ENCODE measurements at regions not wholly inside any gene's neighbourhood (a gene's known extent, or its start where the extent isn't known, plus 50 kb on each side); places are given as distances from the start of the nearest gene placed in this dataset.

DNA sequence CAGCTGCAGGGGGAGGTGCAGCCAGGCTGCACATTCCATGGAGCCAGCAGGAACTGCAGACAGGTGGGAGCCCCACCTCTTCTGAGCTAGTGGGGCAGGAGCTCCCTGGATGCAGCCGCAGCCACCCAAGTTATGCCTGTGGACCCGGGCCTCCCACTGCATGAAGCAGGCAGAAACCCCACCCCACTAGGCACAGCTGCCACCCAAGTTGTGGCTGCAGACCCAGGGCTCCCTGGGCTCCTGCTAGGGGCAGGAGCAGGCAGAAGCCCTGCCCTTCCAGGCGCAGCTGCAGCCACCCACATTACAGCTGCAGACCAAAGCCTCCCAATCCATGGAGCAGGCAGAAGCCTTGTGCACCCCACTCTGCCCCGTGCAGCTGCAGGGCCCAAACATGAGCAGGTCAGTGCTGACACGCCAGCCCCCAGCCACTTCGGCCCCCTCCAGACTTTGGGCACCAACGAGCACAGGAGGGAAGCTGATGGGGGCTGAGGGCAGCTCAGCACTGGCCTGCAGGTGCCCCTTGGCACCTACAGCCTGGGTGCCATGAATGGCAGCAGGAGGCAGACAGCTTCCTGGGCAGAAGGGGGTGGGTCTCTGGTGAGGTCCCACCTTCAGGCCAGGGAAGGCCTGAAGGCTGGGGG lies 106.9 kb downstream of the C9orf50 start:
- no peak overlapping the region for H3K4me3 Mint-ChIP-seq
- intact Hi-C loops (cut with micrococcal nuclease): no loop called here
- H3K27ac Mint-ChIP-seq: no peak overlapping the region
- no peak for DNase-seq
- H3K4me1 Mint-ChIP-seq (ENCODE audit: low read depth): no peaks in the 10 kb centered on the region
- CTCF ChIA-PET: no interaction called here
- no peaks in the 10 kb centered on the region for H3K27me3 Mint-ChIP-seq (ENCODE audit: low read depth)
- H3K36me3 Mint-ChIP-seq (ENCODE audit: low read depth): no peaks in the 10 kb centered on the region
- peaks cover 29% of the 10 kb centered on the region for H3K9me3 Mint-ChIP-seq

DNA sequence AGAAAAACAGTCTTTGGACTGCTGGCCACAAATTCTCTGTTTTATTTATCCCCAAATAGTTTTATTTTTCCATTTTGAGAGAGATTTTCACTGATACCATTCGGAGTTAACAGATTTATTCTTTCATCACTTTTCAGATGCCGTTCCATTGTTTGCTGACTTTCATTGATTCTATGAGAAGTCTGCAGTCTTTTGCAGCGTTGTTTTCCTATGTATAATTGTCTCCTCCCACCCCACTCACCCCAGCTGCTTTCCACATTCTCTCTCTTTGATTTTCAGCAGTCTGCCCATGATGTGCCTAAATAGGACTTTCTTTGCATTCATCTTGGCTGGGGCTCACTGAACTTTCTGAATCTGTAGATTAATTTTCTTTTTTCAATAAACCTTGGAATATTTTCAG lies 107.6 kb downstream of the C9orf50 start:
- H3K27me3 Mint-ChIP-seq (ENCODE audit: low read depth): no peaks in the 10 kb centered on the region
- no peak overlapping the region for H3K4me3 Mint-ChIP-seq
- H3K27ac Mint-ChIP-seq: no peak overlapping the region
- intact Hi-C loops (cut with micrococcal nuclease): no loop called here
- peaks cover 28% of the 10 kb centered on the region for H3K9me3 Mint-ChIP-seq
- no peaks in the 10 kb centered on the region for H3K36me3 Mint-ChIP-seq (ENCODE audit: low read depth)
- DNase-seq: no peak
- no peaks in the 10 kb centered on the region for H3K4me1 Mint-ChIP-seq (ENCODE audit: low read depth)
- CTCF ChIA-PET: no interaction called here

DNA sequence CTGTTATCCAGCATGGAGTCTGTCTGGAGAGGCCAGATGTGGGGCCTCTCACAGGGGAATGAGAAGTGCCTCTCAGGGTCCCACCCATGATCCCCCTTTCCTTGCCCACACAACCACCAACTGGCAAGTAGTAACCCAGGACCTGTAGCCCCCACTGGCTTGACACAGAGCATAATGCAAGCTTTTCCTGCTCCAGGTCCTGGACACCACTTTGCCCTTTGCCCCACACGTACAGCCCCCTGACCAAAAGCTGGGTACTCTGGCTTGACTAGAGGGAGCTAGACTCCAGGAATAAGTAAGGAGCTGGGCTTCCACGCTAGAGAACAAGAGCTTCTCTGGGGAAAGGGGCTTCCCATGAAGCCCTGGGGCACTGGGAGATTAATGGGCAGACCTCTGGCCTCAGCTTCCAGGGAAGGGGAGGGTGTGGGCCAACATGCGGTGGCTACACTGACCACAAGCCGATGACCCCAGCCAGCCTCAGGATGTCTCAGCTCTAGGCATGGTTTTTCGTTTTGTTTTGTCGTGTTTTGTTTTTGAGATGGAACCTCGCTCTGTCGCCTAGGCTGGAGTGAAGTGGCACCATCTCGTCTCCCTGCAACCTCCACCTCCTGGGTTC lies 109.5 kb downstream of the C9orf50 start:
- H3K9me3 Mint-ChIP-seq: peaks cover 22% of the 10 kb centered on the region
- intact Hi-C loops (cut with micrococcal nuclease): no loop called here
- H3K27me3 Mint-ChIP-seq (ENCODE audit: low read depth): no peaks in the 10 kb centered on the region
- H3K4me3 Mint-ChIP-seq: no peak overlapping the region
- no peaks in the 10 kb centered on the region for H3K4me1 Mint-ChIP-seq (ENCODE audit: low read depth)
- DNase-seq: no peak
- no peak overlapping the region for H3K27ac Mint-ChIP-seq
- no peaks in the 10 kb centered on the region for H3K36me3 Mint-ChIP-seq (ENCODE audit: low read depth)
- CTCF ChIA-PET: no interaction called here

DNA sequence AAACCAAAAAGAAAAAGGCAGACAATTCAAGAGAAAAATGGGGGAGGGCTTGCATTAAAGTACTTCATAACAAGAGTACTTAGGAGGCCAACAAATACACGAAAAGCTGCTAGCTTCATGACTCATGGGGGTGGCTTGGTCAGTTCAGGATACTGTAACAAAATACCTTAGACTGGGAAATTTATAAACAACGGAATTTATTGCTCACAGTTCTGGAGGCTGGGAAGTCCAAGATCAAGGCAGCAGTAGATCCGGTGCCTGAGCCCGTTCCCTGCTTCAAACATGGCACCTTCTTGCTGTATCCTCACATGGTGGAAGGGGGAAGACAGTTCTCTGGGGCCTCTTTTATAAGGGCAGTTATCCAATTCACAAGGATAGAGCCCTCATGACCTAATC lies 111.4 kb downstream of the C9orf50 start:
- intact Hi-C loops (cut with micrococcal nuclease): no loop called here
- H3K36me3 Mint-ChIP-seq (ENCODE audit: low read depth): peaks cover under 1% of the 10 kb centered on the region
- peaks cover 3% of the 10 kb centered on the region for H3K4me1 Mint-ChIP-seq (ENCODE audit: low read depth)
- H3K9me3 Mint-ChIP-seq: peaks cover 10% of the 10 kb centered on the region
- no peak overlapping the region for H3K27ac Mint-ChIP-seq
- CTCF ChIA-PET: no interaction called here
- H3K27me3 Mint-ChIP-seq (ENCODE audit: low read depth): no peaks in the 10 kb centered on the region
- DNase-seq: no peak
- no peak overlapping the region for H3K4me3 Mint-ChIP-seq

DNA sequence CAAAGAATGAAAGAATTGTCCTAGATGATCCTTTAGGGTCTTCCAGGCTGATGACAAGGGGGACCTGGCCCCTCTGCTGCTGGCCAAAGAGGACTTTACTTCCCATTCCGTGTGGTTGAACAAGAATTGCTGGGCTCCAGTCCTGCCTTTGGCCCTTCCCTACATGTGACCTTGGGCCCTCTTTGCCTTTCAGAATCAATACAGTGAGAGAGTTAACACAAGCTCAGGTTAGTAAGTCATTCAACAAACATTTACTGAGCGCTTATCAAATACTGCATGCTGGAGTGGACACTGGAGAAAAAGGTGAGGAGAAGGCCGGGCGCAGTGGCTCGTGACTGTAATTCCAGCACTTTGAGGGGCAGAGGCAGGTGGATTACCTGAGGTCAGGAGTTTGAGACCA lies 113.1 kb downstream of the C9orf50 start:
- intact Hi-C loops (cut with micrococcal nuclease): no loop called here
- Mint-ChIP-seq H3K27ac (no peak overlapping the region), H3K27me3 (ENCODE audit: low read depth) (no peaks in the 10 kb centered on the region)

DNA sequence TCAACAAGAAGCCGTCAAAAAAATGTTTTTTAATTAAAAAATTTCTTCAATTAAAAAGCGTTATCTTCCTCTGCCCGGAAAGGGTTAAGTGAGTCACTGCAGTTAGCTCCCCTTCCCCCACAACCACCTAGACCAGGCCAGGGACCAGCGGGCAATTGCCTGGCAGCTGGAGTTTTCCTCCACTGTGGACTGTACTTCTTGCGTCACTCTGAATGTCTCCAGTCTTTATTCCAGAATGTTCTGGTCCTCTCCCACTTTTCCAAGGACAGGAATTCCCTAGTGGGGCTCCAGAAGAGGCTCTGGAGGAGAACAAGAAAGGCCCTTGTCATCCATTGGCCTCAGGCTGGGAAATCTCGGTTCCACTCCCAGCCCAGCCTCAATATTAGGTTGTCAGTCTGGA lies 114.0 kb downstream of the C9orf50 start:
- CTCF ChIA-PET: interaction anchor here (0.6 kb wide), 1 partner anchor 8 kb away, joined by 4 read pairs; no protein-coding TSS in a partner anchor
- H3K9me3 Mint-ChIP-seq: no peaks in the 10 kb centered on the region
- no peak for DNase-seq
- no peak overlapping the region for H3K27ac Mint-ChIP-seq
- H3K27me3 Mint-ChIP-seq (ENCODE audit: low read depth): no peaks in the 10 kb centered on the region
- H3K4me1 Mint-ChIP-seq (ENCODE audit: low read depth): peaks cover 6% of the 10 kb centered on the region
- H3K36me3 Mint-ChIP-seq (ENCODE audit: low read depth): peaks cover 6% of the 10 kb centered on the region
- H3K4me3 Mint-ChIP-seq: no peak overlapping the region
- intact Hi-C loops (cut with micrococcal nuclease): no loop called here

More for the DNA sequence above, 113.1 kb downstream of the C9orf50 start:
- Mint-ChIP-seq H3K9me3 (peaks cover 2% of the 10 kb centered on the region), H3K4me1 (ENCODE audit: low read depth) (peaks cover 6% of the 10 kb centered on the region), H3K4me3 (no peak overlapping the region), H3K36me3 (ENCODE audit: low read depth) (peaks cover 4% of the 10 kb centered on the region)
- DNase-seq: no peak
- CTCF ChIA-PET: interaction anchor here (0.6 kb wide), 1 partner anchor 388 kb away, joined by 3 read pairs; no protein-coding TSS in a partner anchor

DNA sequence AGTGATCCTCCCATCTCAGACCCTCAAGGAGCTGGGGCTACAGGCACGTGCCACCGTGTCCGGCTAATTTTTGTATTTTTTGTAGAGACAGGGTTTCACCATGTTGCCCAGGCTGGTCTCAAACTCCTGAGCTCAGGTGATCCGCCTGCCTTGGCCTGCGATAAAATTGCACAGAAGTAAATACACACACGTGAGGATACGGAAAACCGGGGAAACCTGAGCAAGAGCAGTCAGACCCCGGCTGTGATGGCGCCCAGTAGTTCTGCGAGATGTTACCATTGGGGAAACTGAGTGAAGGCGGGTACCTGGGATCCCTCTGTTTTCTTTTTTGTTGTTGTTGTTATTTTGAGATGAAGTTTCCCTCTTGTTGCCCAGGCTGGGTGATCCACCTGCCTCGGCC lies 114.9 kb downstream of the C9orf50 start:
- intact Hi-C loops (cut with micrococcal nuclease): no loop called here
- DNase-seq: no peak
- H3K36me3 Mint-ChIP-seq (ENCODE audit: low read depth): peaks cover 6% of the 10 kb centered on the region
- H3K27ac Mint-ChIP-seq: no peak overlapping the region
- H3K9me3 Mint-ChIP-seq: no peaks in the 10 kb centered on the region
- CTCF ChIA-PET: no interaction called here
- no peaks in the 10 kb centered on the region for H3K27me3 Mint-ChIP-seq (ENCODE audit: low read depth)
- H3K4me1 Mint-ChIP-seq (ENCODE audit: low read depth): peaks cover 6% of the 10 kb centered on the region
- H3K4me3 Mint-ChIP-seq: no peak overlapping the region

DNA sequence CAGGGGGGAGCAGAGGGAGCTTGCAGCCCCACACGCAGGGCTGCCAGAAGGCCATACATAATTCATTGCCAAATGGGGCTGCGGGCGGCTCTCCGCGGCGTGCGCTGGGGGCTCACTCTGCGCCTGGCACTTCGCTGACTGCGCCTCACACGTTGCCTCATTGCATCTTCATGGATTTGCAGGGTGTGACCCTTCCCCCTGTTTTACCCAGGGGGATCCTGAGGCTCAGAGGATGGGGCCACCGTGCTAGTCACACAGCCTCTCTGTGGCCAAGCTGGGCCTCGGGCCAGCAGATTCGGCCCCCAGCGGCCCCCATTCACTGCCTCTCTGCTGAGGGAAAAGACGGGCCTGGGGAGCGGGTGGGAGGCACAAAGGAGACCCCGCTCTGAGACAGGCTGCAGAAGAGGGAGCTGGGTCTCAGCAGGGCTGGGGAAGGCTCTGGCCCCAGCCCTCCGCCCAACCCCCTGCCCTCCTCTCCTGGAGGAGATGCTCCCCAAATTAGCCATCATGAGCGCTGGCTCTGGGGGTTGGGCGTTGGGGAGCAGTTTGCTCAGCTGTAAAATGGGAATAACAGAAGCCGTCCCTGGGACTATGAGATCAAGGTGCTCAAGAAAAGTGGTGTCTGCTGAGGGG lies 115.5 kb downstream of the C9orf50 start:
- no peak overlapping the region for H3K27ac Mint-ChIP-seq
- H3K9me3 Mint-ChIP-seq: no peaks in the 10 kb centered on the region
- H3K27me3 Mint-ChIP-seq (ENCODE audit: low read depth): no peaks in the 10 kb centered on the region
- intact Hi-C loops (cut with micrococcal nuclease): no loop called here
- peaks cover 6% of the 10 kb centered on the region for H3K36me3 Mint-ChIP-seq (ENCODE audit: low read depth)
- CTCF ChIA-PET: no interaction called here
- DNase-seq: no peak
- H3K4me3 Mint-ChIP-seq: no peak overlapping the region
- H3K4me1 Mint-ChIP-seq (ENCODE audit: low read depth): peaks cover 6% of the 10 kb centered on the region

DNA sequence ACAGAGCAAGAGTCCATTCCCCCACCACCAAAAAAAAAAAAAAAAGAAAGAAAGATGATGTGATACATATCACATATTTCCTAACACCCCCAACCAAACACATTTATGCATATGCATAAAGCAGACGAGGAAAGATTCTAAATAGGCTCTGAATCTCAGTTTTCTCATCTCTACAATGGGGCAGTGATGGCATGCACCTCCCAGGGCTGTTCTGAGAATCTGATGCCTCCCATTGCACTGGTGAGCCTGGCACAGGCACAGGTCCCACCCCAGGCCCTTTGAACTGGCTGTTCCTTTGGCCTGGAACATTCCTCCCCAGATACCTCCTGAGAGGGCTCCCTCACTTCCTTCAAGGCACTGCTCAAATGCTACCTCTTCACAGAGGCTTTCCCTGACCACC lies 116.5 kb downstream of the C9orf50 start:
- Mint-ChIP-seq H3K27ac (no peak overlapping the region), H3K27me3 (ENCODE audit: low read depth) (no peaks in the 10 kb centered on the region), H3K9me3 (no peaks in the 10 kb centered on the region), H3K4me1 (ENCODE audit: low read depth) (peaks cover 6% of the 10 kb centered on the region), H3K36me3 (ENCODE audit: low read depth) (peaks cover 6% of the 10 kb centered on the region), H3K4me3 (no peak overlapping the region)
- CTCF ChIA-PET: interaction anchor here (0.7 kb wide), 1 partner anchor 25 kb away, joined by 4 read pairs; no protein-coding TSS in a partner anchor
- no peak for DNase-seq
- intact Hi-C loops (cut with micrococcal nuclease): no loop called here

DNA sequence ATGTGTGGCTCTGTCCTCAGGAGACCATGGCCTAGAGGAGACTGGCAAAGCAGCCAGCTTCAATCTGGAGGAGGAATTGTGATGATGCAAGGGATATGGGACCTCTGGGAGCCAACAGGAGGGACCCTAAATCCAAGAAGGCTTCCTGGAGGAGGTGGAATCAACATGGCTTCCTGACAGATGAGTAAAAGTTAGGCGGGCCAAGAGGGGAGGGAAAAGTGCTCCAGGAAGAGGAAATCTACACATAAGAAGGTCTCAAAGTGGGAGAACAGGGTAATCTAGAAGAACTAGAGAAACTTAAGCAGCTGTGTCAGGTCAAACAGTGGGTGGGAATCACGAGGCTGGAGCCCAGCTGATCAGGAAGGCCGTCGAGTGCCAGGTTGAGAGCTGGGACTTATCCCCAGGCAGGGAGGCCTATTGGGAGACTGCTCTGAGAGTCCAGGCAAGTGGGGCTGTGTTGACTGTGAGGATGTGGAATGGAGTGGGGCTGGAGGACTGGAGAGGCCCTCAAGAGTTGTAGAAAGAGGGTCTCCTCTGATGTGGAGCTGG lies 119.1 kb downstream of the C9orf50 start:
- Mint-ChIP-seq H3K27ac (no peak overlapping the region), H3K4me1 (ENCODE audit: low read depth) (peaks cover 10% of the 10 kb centered on the region), H3K9me3 (no peaks in the 10 kb centered on the region), H3K27me3 (ENCODE audit: low read depth) (no peaks in the 10 kb centered on the region), H3K4me3 (no peak overlapping the region), H3K36me3 (ENCODE audit: low read depth) (peaks cover 6% of the 10 kb centered on the region)
- CTCF ChIA-PET: interaction anchor here (0.5 to 0.7 kb wide), 3 partner anchors 13 to 271 kb away, joined by 3 to 4 read pairs (median 3); no protein-coding TSS in a partner anchor
- no peak for DNase-seq
- intact Hi-C loops (cut with micrococcal nuclease): no loop called here

DNA sequence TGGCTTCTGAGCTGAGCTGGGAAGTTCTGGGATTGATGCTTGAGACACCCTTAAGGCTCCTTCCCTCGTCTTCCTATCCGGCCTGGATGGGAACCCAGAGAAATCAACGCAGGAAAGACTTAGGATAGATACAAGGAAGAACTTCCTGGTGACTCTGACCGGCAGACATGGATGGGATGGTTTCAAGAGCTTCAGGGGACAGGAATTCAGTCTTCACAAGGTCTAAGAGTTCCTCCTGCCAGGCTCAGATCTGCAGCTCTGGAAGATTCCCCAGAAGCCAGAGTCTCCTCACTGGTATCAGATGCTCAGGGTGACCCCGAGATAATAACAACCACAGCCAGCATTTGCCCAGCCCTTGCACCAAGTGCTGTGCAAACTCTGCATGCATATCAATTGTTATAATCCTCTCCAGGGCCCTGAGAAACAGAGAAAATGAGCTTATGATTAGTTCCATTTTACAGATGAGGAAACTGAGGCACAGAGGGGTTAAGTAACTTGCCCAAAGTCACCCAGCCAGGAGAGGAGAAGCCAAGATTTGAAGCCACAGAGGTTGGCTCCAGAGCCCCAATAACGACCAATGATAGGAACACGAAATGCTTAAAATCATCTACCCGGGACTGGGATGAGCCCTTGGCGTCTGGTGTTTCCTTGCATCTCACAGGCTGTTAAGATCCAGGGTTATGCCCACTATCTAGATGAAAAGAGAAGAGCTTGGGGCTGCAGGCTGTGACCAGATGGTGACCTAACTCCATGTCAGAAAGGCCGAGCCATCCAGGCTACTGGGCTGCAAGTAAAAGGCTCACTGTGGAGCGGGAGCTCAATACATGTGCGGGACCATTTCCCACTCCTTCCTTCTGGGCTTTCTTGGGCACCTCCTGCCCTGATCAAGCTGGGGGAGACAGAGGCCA lies 119.8 kb downstream of the C9orf50 start:
- CTCF ChIA-PET: interaction anchor here (0.6 kb wide), 1 partner anchor 122 kb away, joined by 4 read pairs; no protein-coding TSS in a partner anchor
- no peak overlapping the region for H3K4me3 Mint-ChIP-seq
- peaks cover 7% of the 10 kb centered on the region for H3K36me3 Mint-ChIP-seq (ENCODE audit: low read depth)
- peaks cover 14% of the 10 kb centered on the region for H3K4me1 Mint-ChIP-seq (ENCODE audit: low read depth)
- intact Hi-C loops (cut with micrococcal nuclease): no loop called here
- H3K27ac Mint-ChIP-seq: no peak overlapping the region
- no peak for DNase-seq
- no peaks in the 10 kb centered on the region for H3K9me3 Mint-ChIP-seq
- H3K27me3 Mint-ChIP-seq (ENCODE audit: low read depth): no peaks in the 10 kb centered on the region
